Colonic mucosa (tissue), 4 donors: ENCODE measurements at regions not wholly inside any gene's neighbourhood (a gene's known extent, or its start where the extent isn't known, plus 50 kb on each side); places are given as distances from the start of the nearest gene placed in this dataset.
"Not testable (repeated sequence)": the region's sequence is repeated elsewhere in the genome, so short reads cannot be mapped to it uniquely, and the experiment has no call there.

ENCODE experiments used
- DNase-seq: peaks from one replicate; pipeline ENCODE4 v3.0.0-alpha.2; 2020
- H3K27ac ChIP-seq: fragments of 200-600 bp; one replicate; pipeline ENCODE4 v1.8.0; 2021
- H3K27me3 ChIP-seq: fragments of 200-600 bp; one replicate; pipeline ENCODE4 v1.8.0; 2021
- H3K36me3 ChIP-seq: fragments of 200-600 bp; one replicate; pipeline ENCODE4 v1.8.0; 2021
- H3K4me1 ChIP-seq: fragments of 200-600 bp; one replicate; pipeline ENCODE4 v1.8.0; 2021; ENCODE audit warnings: mild to moderate bottlenecking
- H3K4me3 ChIP-seq: fragments of 200-600 bp; one replicate; pipeline ENCODE4 v1.8.0; 2021
- H3K9ac ChIP-seq, 2 donors: one replicate each; pipeline ENCODE4 v1.7.0; 2013; ENCODE audit warnings: control low read depth in 2 of 2, low read depth in 2 of 2, low read length in 2 of 2
- H3K9me3 ChIP-seq: fragments of 200-600 bp; one replicate; pipeline ENCODE4 v1.8.0; 2021
- intact Hi-C: fragments of 100-400 bp; cut with DNase I; formaldehyde crosslinking; loops from one replicate; pipeline ENCODE4 v1.14.1; 2022
- TF ChIP-seq, protein P1 (sequence below): fragments of 200-600 bp; IDR thresholded peaks from one replicate; pipeline ENCODE4 v1.8.0; 2022; ENCODE audit warnings: antibody characterized with exemption, mild to moderate bottlenecking
- donor health status: healthy.
- donor health status: DM: no; HTN: no; CAD: no.
- donor health status: DM: no; HTN: no; CAD: no.

DNA sequence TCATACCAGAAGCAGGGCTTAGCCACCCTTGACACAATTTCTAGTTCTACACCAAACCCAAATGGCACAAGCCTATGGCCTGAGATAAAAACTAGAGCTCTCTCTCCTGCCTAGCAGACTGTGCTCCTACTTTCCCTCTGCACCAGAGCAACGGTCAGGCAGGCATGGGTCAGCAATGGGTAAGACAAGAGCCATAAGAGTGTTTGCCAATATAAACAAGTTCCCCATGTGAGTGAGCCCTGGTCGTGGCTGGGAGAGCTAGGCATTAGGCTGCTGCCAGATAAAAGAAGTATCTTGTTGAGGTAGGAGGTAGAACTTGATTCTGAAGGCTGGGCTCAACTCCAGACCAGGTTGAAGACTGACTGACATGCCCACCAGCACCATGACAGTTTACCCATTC, 1979.1 kb downstream of the OLFM4 start:
- H3K9ac ChIP-seq, result no peak overlapping the region
- no peak overlapping the region for H3K27ac ChIP-seq
- TF ChIP-seq, protein P1, sequence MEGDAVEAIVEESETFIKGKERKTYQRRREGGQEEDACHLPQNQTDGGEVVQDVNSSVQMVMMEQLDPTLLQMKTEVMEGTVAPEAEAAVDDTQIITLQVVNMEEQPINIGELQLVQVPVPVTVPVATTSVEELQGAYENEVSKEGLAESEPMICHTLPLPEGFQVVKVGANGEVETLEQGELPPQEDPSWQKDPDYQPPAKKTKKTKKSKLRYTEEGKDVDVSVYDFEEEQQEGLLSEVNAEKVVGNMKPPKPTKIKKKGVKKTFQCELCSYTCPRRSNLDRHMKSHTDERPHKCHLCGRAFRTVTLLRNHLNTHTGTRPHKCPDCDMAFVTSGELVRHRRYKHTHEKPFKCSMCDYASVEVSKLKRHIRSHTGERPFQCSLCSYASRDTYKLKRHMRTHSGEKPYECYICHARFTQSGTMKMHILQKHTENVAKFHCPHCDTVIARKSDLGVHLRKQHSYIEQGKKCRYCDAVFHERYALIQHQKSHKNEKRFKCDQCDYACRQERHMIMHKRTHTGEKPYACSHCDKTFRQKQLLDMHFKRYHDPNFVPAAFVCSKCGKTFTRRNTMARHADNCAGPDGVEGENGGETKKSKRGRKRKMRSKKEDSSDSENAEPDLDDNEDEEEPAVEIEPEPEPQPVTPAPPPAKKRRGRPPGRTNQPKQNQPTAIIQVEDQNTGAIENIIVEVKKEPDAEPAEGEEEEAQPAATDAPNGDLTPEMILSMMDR, result no peak
- no peak overlapping the region for H3K4me3 ChIP-seq
- H3K27me3 ChIP-seq, result no peaks in the 10 kb centered on the region
- H3K9me3 ChIP-seq, result no peaks in the 10 kb centered on the region
- no peak for DNase-seq
- no peaks in the 10 kb centered on the region for H3K4me1 ChIP-seq
- intact Hi-C loops, result no loop called here
- H3K36me3 ChIP-seq, result no peaks in the 10 kb centered on the region

DNA sequence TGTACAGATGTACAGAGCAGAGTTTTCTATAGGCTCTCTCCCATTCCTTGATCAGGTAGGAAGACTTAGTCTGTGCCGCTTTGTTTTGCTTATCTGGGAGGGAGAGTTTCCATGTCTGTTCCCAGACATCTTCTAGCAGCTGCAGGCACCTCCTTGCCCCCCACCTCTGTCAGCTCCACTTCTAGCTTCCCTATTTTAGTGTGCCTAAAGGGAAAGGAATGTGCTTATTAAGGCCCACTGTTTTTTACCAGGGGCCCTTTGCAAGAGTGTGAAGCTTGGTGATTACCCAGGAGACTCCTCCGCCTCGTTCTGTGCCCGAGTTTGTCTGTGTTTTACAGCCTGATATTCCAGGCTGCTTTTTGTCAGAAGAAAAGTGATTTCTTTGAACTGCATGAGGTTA, 1984.4 kb downstream of the OLFM4 start:
- Histone ChIP-seq H3K27ac (no peak overlapping the region), H3K9ac (no peak overlapping the region), H3K4me1 (no peaks in the 10 kb centered on the region), H3K27me3 (no peaks in the 10 kb centered on the region), H3K9me3 (no peaks in the 10 kb centered on the region), H3K36me3 (no peaks in the 10 kb centered on the region), H3K4me3 (no peak overlapping the region)
- intact Hi-C loops, result no loop called here
- TF ChIP-seq, protein P1, result no peak
- no peak for DNase-seq

DNA sequence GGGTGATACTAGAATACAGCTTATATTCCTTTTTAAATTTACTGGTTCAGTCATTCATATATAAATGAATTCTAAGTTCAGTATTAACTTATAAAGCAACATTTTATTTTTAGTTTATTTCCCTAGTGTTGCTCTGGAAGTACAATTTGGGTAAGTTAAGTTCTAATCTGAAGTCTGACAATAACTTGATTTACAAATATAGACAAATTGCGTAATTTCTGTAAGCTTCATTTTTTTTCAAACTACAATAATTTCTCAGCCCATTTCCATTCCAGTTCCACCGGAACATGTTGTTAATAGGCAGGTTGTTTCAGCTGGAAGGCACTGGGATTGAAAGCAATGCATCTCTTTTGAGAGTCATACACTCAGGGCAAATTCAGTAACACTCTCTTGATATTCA, 2000.7 kb downstream of the OLFM4 start:
- Histone ChIP-seq H3K27ac (no peak overlapping the region), H3K9me3 (no peaks in the 10 kb centered on the region), H3K4me1 (no peaks in the 10 kb centered on the region), H3K4me3 (no peak overlapping the region), H3K27me3 (no peaks in the 10 kb centered on the region), H3K9ac (no peak overlapping the region), H3K36me3 (no peaks in the 10 kb centered on the region)
- intact Hi-C loops, result no loop called here
- TF ChIP-seq, protein P1, result no peak
- no peak for DNase-seq

DNA sequence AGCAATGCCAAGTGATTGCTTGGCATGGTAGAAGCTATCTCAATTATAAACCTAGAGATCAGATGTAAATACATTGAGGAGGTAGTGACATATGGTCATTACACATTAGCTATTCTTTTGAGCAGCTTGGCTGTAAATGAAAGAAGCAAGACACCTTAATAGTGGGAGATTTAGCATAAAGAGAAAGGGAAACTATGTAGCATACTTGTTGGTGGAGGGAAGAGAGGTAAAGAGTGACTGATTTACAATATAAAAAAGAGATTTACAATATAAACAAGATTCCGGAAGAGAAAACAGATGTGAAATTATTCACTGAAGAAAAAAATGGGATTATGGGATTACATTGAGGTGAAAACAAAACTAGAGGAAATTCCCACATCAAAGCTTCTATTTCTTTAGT, 2009.6 kb downstream of the OLFM4 start:
- no peaks in the 10 kb centered on the region for H3K4me1 ChIP-seq
- H3K27ac ChIP-seq, result no peak overlapping the region
- intact Hi-C loops, result no loop called here
- no peaks in the 10 kb centered on the region for H3K9me3 ChIP-seq
- TF ChIP-seq, protein P1, result no peak
- DNase-seq, result no peak
- H3K36me3 ChIP-seq, result no peaks in the 10 kb centered on the region
- no peak overlapping the region for H3K9ac ChIP-seq
- H3K4me3 ChIP-seq, result no peak overlapping the region
- H3K27me3 ChIP-seq, result no peaks in the 10 kb centered on the region

DNA sequence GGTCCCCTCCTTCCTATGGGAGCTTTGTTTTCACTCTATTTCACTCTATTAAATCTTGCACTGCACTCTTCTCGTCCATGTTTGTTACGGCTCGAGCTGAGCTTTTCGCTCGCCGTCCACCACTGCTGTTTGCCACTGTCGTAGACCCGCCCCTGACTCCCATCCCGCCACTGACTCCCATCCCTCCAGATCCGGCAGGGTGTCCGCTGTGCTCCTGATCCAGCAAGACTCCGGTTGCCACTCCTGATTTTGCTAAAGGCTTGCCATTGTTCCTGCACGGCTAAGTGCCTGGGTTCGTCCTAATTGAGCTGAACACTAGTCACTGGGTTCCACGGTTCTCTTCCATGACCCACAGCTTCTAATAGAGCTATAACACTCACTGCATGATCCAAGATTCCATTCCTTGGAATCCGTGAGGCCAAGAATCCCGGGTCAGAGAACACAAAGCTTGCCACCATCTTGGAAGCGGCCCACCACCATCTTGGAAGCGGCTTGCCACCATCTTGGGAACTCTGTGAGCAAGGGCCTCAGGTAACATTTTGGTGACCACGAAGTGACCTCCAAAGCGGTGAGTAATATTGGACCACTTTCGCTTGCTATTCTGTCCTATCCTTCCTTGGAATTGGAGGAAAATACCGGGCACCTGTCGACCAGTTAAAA, 2025.4 kb downstream of the OLFM4 start:
- H3K4me3 ChIP-seq, H3K36me3 ChIP-seq, DNase-seq, H3K9ac ChIP-seq, intact Hi-C loops, H3K4me1 ChIP-seq, H3K9me3 ChIP-seq, H3K27ac ChIP-seq, H3K27me3 ChIP-seq: not testable (repeated sequence)

DNA sequence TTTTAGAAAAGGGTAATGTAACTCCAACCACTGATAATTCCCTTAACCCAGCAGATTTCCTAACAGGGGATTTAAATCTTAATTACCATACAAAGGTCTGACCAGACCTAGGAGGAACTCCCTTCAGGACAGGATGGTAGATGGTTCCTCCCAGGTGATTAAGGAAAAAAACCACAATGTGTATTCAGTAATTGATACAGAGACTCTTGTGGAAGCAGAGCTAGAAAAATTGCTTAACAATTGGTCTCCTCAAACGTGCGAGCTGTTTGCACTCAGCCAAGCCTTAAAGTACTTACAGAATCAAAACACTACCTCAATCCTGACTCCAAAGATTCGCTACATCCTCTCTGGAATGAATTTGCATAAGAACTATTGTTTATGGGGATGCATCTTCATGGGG, 2027.1 kb downstream of the OLFM4 start:
- H3K27ac ChIP-seq, H3K9me3 ChIP-seq, H3K9ac ChIP-seq, DNase-seq, H3K4me1 ChIP-seq, H3K36me3 ChIP-seq, H3K4me3 ChIP-seq, intact Hi-C loops, H3K27me3 ChIP-seq: not testable (repeated sequence)
